H1 (cell line): ENCODE measurements at regions not wholly inside any gene's neighbourhood (a gene's known extent, or its start where the extent isn't known, plus 50 kb on each side); places are given as distances from the start of the nearest gene placed in this dataset.

Experiments used
- GTF2F1 ChIP-seq: IDR thresholded peaks from 2 replicates; pipeline ENCODE4 v1.6.1; 2012; ENCODE audit warnings: low read depth, low read length, improper control_type of control experiment, borderline replicate concordance
- SIRT6 ChIP-seq: IDR thresholded peaks from one replicate; pipeline ENCODE4 v1.7.1; 2012; ENCODE audit warnings: low read length, inconsistent platforms

DNA sequence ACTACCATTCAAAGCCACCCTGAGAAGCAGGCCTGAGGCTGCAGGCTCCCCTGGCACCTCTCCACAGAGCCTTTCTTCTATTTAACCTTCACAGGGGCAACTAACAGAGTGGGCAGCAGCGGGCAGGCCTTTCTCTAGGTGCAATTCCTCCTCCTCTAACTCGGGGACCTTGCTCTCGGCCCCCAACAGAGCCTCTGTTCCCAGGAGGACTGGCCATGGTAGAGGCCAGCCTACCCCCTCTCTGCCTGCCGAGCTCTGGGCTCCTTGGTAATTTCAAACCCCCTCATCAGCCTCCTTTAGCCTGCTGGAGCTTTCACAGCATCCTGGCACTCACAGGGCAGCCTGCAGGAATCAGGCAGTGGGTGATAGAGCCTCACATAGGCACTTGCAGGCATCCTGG is 920.8 kb upstream of the ZNF722 start (continued):
- TF ChIP-seq SIRT6, result no peak
- no peak for TF ChIP-seq GTF2F1
